Mammary epithelial cell (primary cell): ENCODE measurements at regions not wholly inside any gene's neighbourhood (a gene's known extent, or its start where the extent isn't known, plus 50 kb on each side); places are given as distances from the start of the nearest gene placed in this dataset.

ENCODE experiments used
- EZH2 ChIP-seq: IDR thresholded peaks from 2 replicates; pipeline ENCODE4 v1.6.1; 2012; ENCODE audit warnings: low read length, inconsistent platforms, borderline replicate concordance
- TF ChIP-seq, protein P1 (sequence below), 2 donors: IDR thresholded peaks in 1 of 2; conservative IDR thresholded peaks in 1 of 2; 2 replicates each; pipeline ENCODE4 v1.5.1; 2011 to 2012; ENCODE audit warnings: inconsistent platforms in 2 of 2, low read length in 2 of 2, mild to moderate bottlenecking in 2 of 2, control low read depth in 1 of 2, low read depth in 1 of 2; ENCODE audit not compliant: insufficient read depth in 1 of 2; ENCODE audit errors: extremely low read depth in 1 of 2

DNA sequence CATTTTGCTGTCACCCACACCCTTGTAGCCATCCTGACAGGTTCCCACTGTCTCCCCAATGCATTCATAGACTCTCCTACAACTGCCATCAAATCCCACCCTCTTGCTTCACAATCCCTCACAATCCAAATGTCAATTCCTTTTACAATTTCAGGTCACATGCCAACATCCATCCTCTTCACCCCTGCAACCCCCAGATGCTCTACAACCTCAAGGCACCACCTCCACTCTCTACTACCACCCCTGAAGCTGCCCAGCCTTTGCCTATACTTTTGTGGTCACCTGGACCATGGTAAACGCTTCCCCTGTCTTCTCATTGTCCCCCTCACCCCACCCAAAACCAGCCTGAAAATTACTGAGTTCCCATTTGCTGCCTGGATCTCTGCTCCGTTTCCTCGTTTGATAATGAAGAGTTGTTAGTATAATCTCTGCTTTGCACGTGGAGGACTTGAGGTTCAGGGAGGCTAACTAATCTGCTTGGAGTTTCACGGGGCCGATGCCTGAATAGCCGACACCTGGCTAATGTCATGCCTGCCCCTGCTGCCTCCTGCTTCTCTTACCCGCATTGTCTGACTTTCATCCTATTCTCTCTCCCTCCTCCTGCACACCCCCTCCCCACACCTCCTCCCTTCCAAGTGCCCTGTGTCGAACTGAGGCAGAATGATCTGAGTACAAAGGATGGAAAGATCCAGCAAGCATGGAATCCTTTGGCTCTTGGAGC lies 82.4 kb upstream of the TOX2 start:
- TF ChIP-seq, protein P1, sequence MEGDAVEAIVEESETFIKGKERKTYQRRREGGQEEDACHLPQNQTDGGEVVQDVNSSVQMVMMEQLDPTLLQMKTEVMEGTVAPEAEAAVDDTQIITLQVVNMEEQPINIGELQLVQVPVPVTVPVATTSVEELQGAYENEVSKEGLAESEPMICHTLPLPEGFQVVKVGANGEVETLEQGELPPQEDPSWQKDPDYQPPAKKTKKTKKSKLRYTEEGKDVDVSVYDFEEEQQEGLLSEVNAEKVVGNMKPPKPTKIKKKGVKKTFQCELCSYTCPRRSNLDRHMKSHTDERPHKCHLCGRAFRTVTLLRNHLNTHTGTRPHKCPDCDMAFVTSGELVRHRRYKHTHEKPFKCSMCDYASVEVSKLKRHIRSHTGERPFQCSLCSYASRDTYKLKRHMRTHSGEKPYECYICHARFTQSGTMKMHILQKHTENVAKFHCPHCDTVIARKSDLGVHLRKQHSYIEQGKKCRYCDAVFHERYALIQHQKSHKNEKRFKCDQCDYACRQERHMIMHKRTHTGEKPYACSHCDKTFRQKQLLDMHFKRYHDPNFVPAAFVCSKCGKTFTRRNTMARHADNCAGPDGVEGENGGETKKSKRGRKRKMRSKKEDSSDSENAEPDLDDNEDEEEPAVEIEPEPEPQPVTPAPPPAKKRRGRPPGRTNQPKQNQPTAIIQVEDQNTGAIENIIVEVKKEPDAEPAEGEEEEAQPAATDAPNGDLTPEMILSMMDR (conservative IDR thresholded peaks at IDR 0.05 in 1 of 2, IDR thresholded peaks at IDR 0.05 in 1 of 2; ENCODE audit: extremely low read depth in 1 of 2, insufficient read depth in 1 of 2, low read depth in 1 of 2, low read length in 2 of 2) = no peak
- TF ChIP-seq EZH2 = no peak
